PC-3 (cell line): ENCODE measurements at regions not wholly inside any gene's neighbourhood (a gene's known extent, or its start where the extent isn't known, plus 50 kb on each side); places are given as distances from the start of the nearest gene placed in this dataset.
A peak's percentile ranks its signal among the peaks of the same experiment; 100 is the strongest.

Source experiments
- ATAC-seq: fragments of 200-7000 bp; cut with Tn5 transposase; 2 replicates; pipeline ENCODE4 v1.9.1; 2020; ENCODE audit warnings: mild to moderate bottlenecking, moderate library complexity
- BruUV-seq: library from RNA; stranded (reverse); fragments of 400-500 nt; replicated peaks from 2 replicates; lab custom pipeline; 2021; lab: Mats Ljungman, UMichigan
- CTCF ChIA-PET: fragments of 300-600 bp; sonication (Branson Sonifier 250); formaldehyde crosslinking; loops from one replicate; lab custom pipeline; 2022; ENCODE audit warnings: antibody characterized with exemption; lab: Charles Lee
- POLR2A ChIA-PET: fragments of 300-600 bp; sonication (Branson Sonifier 250); formaldehyde crosslinking; loops from one replicate; lab custom pipeline; 2022; ENCODE audit warnings: antibody characterized with exemption; ENCODE audit not compliant: unreplicated experiment; lab: Charles Lee
- DNase-seq: peaks from one replicate; pipeline ENCODE4 v3.0.0-alpha.2; 2015
- H2AFZ ChIP-seq: fragments of 300-600 bp; sonication (generic); 2 replicates; pipeline ENCODE4 v1.6.0; 2016; ENCODE audit warnings: antibody characterized with exemption, low read length
- H3F3A ChIP-seq: fragments of 300-600 bp; sonication (generic); one replicate; pipeline ENCODE4 v1.6.0; 2017; ENCODE audit warnings: antibody characterized with exemption, low read length, control low read depth, mild to moderate bottlenecking; ENCODE audit not compliant: unreplicated experiment
- H3K27ac ChIP-seq: fragments of 300-600 bp; sonication (generic); 2 replicates; pipeline ENCODE4 v1.5.1; 2016; ENCODE audit warnings: mild to moderate bottlenecking, low read length
- H3K27me3 ChIP-seq: fragments of 300-600 bp; sonication (generic); 2 replicates; pipeline ENCODE4 v1.6.1; 2016; ENCODE audit warnings: low read length, mixed read lengths
- H3K36me3 ChIP-seq: fragments of 300-600 bp; sonication (generic); 2 replicates; pipeline ENCODE4 v1.6.1; 2016; ENCODE audit warnings: low read depth, mixed run types, low read length, mixed read lengths
- H3K4me1 ChIP-seq: fragments of 300-600 bp; sonication (generic); 2 replicates; pipeline ENCODE4 v1.5.1; 2016; ENCODE audit warnings: low read length; ENCODE audit not compliant: insufficient read depth
- H3K4me2 ChIP-seq: fragments of 300-600 bp; sonication (generic); 2 replicates; pipeline ENCODE4 v1.6.0; 2016; ENCODE audit warnings: low read length
- H3K4me3 ChIP-seq: fragments of 300-600 bp; sonication (generic); 2 replicates; pipeline ENCODE4 v1.5.1; 2016; ENCODE audit warnings: mild to moderate bottlenecking, low read length, mixed read lengths
- H3K79me2 ChIP-seq: fragments of 300-600 bp; sonication (generic); 2 replicates; pipeline ENCODE4 v1.6.1; 2017; ENCODE audit warnings: low read length, mixed read lengths
- H3K9ac ChIP-seq: fragments of 300-600 bp; sonication (generic); 2 replicates; pipeline ENCODE4 v1.6.0; 2016; ENCODE audit warnings: mild to moderate bottlenecking, low read length
- H3K9me2 ChIP-seq: fragments of 300-600 bp; sonication (generic); replicated peaks from 2 replicates; pipeline ENCODE4 v1.6.1; 2016; ENCODE audit warnings: mixed run types, low read length, mixed read lengths
- H3K9me3 ChIP-seq: fragments of 300-600 bp; sonication (generic); 2 replicates; pipeline ENCODE4 v1.6.1; 2016; ENCODE audit warnings: low read length, mixed read lengths
- H4K20me1 ChIP-seq: fragments of 300-600 bp; sonication (generic); 2 replicates; pipeline ENCODE4 v1.6.1; 2016; ENCODE audit warnings: low read length, mixed read lengths
- CTCF ChIP-seq: fragments of 300-600 bp; sonication (generic); conservative IDR thresholded peaks from 2 replicates; pipeline ENCODE4 v1.5.1; 2017; ENCODE audit warnings: antibody characterized with exemption, low read depth, mild to moderate bottlenecking, low read length
- EZH2 ChIP-seq: fragments of 300-600 bp; sonication (generic); IDR thresholded peaks from one replicate; pipeline ENCODE4 v1.6.1; 2017; ENCODE audit warnings: antibody characterized with exemption, mild to moderate bottlenecking, low read length; ENCODE audit not compliant: unreplicated experiment
- EZH2phosphoT487 ChIP-seq: fragments of 300-600 bp; sonication (generic); IDR thresholded peaks from 2 replicates; pipeline ENCODE4 v1.6.1; 2018; ENCODE audit warnings: mild to moderate bottlenecking, antibody characterized with exemption, low read length, borderline replicate concordance
- intact Hi-C: fragments of 100-400 bp; cut with micrococcal nuclease; formaldehyde crosslinking; loops from 2 replicates; pipeline ENCODE4 v1.9.0; 2023

GRCh38 chr21:33968080-33968994 is 52.7 kb upstream of the ATP5PO start:
- BruUV-seq = TSS peak; percentile 62
- H3K4me3 ChIP-seq = peak overlapping the region; percentile 36; the same call in 1 of the 2 replicates
- DNase-seq (peak; percentile 90), ATAC-seq (peak; percentile 84)
- no peaks in the 10 kb centered on the region for H4K20me1 ChIP-seq
- peak overlapping the region; percentile 46 for H3K9ac ChIP-seq
- no peaks in the 10 kb centered on the region for H3K9me2 ChIP-seq
- ChIA-PET POLR2A (interaction anchor here (0.5 kb wide), 3 partner anchors 21 to 425 kb away, joined by 4 to 10 read pairs (median 7); no protein-coding TSS in a partner anchor), CTCF (interaction anchor here (0.6 kb wide), 2 partner anchors 20 to 380 kb away, joined by 3 to 5 read pairs; partner anchors contain the start of gene DONSON)
- H3K36me3 ChIP-seq = no peaks in the 10 kb centered on the region
- intact Hi-C loops = loop anchor here (1.0 to 2.0 kb wide), 2 partner anchors 8 to 20 kb away; no protein-coding TSS in a partner anchor
- peak overlapping the region; percentile 37 for H2AFZ ChIP-seq
- peaks cover 13% of the 10 kb centered on the region for H3F3A ChIP-seq
- no peaks in the 10 kb centered on the region for H3K27me3 ChIP-seq
- no peaks in the 10 kb centered on the region for H3K79me2 ChIP-seq
- peak overlapping the region; percentile 57 for H3K4me2 ChIP-seq
- H3K4me1 ChIP-seq = peaks cover 46% of the 10 kb centered on the region
- peak overlapping the region; percentile 91 for H3K27ac ChIP-seq
- no peaks in the 10 kb centered on the region for H3K9me3 ChIP-seq
- TF ChIP-seq EZH2phosphoT487 (no peak), CTCF (no peak), EZH2 (no peak)

GRCh38 chr21:33967086-33967571 is 51.5 kb upstream of the ATP5PO start:
- CTCF ChIA-PET = no interaction called here
- H3K27ac ChIP-seq = no peak overlapping the region

More at GRCh38 chr21:33967086-33967571, 51.5 kb upstream of the ATP5PO start:
- H3K4me1 ChIP-seq = peaks cover 41% of the 10 kb centered on the region
- no peaks in the 10 kb centered on the region for H3K9me3 ChIP-seq
- TF ChIP-seq EZH2 = no peak
- no peak for TF ChIP-seq EZH2phosphoT487
- no peak for TF ChIP-seq CTCF
- intact Hi-C loops = no loop called here
- ATAC-seq (no peak), DNase-seq (no peak)
- no peaks in the 10 kb centered on the region for H3K9me2 ChIP-seq
- H3K79me2 ChIP-seq = no peaks in the 10 kb centered on the region
- POLR2A ChIA-PET = no interaction called here
- H3K4me2 ChIP-seq = no peak overlapping the region
- H3K27me3 ChIP-seq = no peaks in the 10 kb centered on the region
- H3F3A ChIP-seq = peaks cover 13% of the 10 kb centered on the region
- BruUV-seq = no TSS peak
- no peaks in the 10 kb centered on the region for H4K20me1 ChIP-seq
- H3K36me3 ChIP-seq = no peaks in the 10 kb centered on the region
- H3K4me3 ChIP-seq = no peak overlapping the region
- H2AFZ ChIP-seq = no peak overlapping the region
- H3K9ac ChIP-seq = no peak overlapping the region
